ENCODE measurements at regions not wholly inside any gene's neighbourhood (a gene's known extent, or its start where the extent isn't known, plus 50 kb on each side); places are given as distances from the start of the nearest gene placed in this dataset.

GRCh38 chr1:208868554-208868953 is 624.4 kb upstream of the PLXNA2 start:
- DNase-seq (ENCODE audit: extremely low read depth, low read depth): no peak

- no peak for DNase-seq (ENCODE audit: extremely low read depth, low read depth)
These were observed 630.7 kb upstream of the PLXNA2 start for GRCh38 chr1:208874915-208875314.

- no peak for DNase-seq (ENCODE audit: extremely low read depth, low read depth)
These were observed 634.8 kb upstream of the PLXNA2 start for GRCh38 chr1:208879022-208879421.

- no peak for DNase-seq (ENCODE audit: extremely low read depth, low read depth)
These were observed 636.4 kb upstream of the PLXNA2 start for GRCh38 chr1:208880433-208881100.

- DNase-seq (ENCODE audit: extremely low read depth, low read depth): no peak
These were observed 640.9 kb upstream of the PLXNA2 start for GRCh38 chr1:208885060-208885459.

- no peak for DNase-seq (ENCODE audit: extremely low read depth, low read depth)
These were observed 641.5 kb upstream of the PLXNA2 start for GRCh38 chr1:208885650-208886049.

- no peak for DNase-seq (ENCODE audit: extremely low read depth, low read depth)
These were observed 644.2 kb upstream of the PLXNA2 start for GRCh38 chr1:208888376-208888775.

- DNase-seq (ENCODE audit: extremely low read depth, low read depth): no peak
These were observed 648.0 kb upstream of the PLXNA2 start for GRCh38 chr1:208892147-208892546.

- no peak for DNase-seq (ENCODE audit: extremely low read depth, low read depth)
These were observed 649.1 kb upstream of the PLXNA2 start for GRCh38 chr1:208893251-208893650.

GRCh38 chr1:208895181-208895580 is 651.0 kb upstream of the PLXNA2 start:
- no peak for DNase-seq (ENCODE audit: extremely low read depth, low read depth)

- no peak for DNase-seq (ENCODE audit: extremely low read depth, low read depth)
These were observed 651.6 kb upstream of the PLXNA2 start for GRCh38 chr1:208895820-208896219.

- DNase-seq (ENCODE audit: extremely low read depth, low read depth): no peak
These were observed 652.6 kb upstream of the PLXNA2 start for GRCh38 chr1:208896768-208897167.

- no peak for DNase-seq (ENCODE audit: extremely low read depth, low read depth)
These were observed 655.3 kb upstream of the PLXNA2 start for GRCh38 chr1:208899438-208899837.

- no peak for DNase-seq (ENCODE audit: extremely low read depth, low read depth)
These were observed 659.2 kb upstream of the PLXNA2 start for GRCh38 chr1:208903251-208903905.

- DNase-seq (ENCODE audit: extremely low read depth, low read depth): no peak
These were observed 663.6 kb upstream of the PLXNA2 start for GRCh38 chr1:208907790-208908189.

GRCh38 chr1:208909011-208909984 is 665.1 kb upstream of the PLXNA2 start:
- DNase-seq (ENCODE audit: extremely low read depth, low read depth): no peak

- DNase-seq (ENCODE audit: extremely low read depth, low read depth): no peak
These were observed 666.0 kb upstream of the PLXNA2 start for GRCh38 chr1:208910161-208910560.

GRCh38 chr1:208917281-208917680 is 666.2 kb upstream of the CAMK1G start:
- DNase-seq (ENCODE audit: extremely low read depth, low read depth): no peak

- DNase-seq (ENCODE audit: extremely low read depth, low read depth): no peak
These were observed 665.8 kb upstream of the CAMK1G start for GRCh38 chr1:208917723-208918122.

- DNase-seq (ENCODE audit: extremely low read depth, low read depth): no peak
These were observed 665.4 kb upstream of the CAMK1G start for GRCh38 chr1:208918160-208918559.

- DNase-seq (ENCODE audit: extremely low read depth, low read depth): no peak
These were observed 664.1 kb upstream of the CAMK1G start for GRCh38 chr1:208919371-208919770.
